IMR-90 (cell line): ENCODE measurements at regions not wholly inside any gene's neighbourhood (a gene's known extent, or its start where the extent isn't known, plus 50 kb on each side); places are given as distances from the start of the nearest gene placed in this dataset.

Source experiments
- BHLHE40 ChIP-seq: fragments of 150-350 bp; IDR thresholded peaks from 2 replicates; pipeline ENCODE4 v1.6.1; 2016; ENCODE audit warnings: mild to moderate bottlenecking, low read depth, low read length
- CEBPB ChIP-seq: IDR thresholded peaks from 2 replicates; pipeline ENCODE4 v1.6.1; 2012; ENCODE audit warnings: low read depth, low read length, improper control_type of control experiment
- CHD1 ChIP-seq: IDR thresholded peaks from 2 replicates; pipeline ENCODE4 v1.6.1; 2012; ENCODE audit warnings: low read depth, low read length, improper control_type of control experiment
- FOS ChIP-seq: fragments of 150-350 bp; IDR thresholded peaks from 2 replicates; pipeline ENCODE4 v1.6.1; 2016; ENCODE audit warnings: low read depth, low read length
- MAZ ChIP-seq: IDR thresholded peaks from 2 replicates; pipeline ENCODE4 v1.6.1; 2012; ENCODE audit warnings: low read depth, mild to moderate bottlenecking, low read length, improper control_type of control experiment, moderate library complexity, borderline replicate concordance
- MXI1 ChIP-seq: IDR thresholded peaks from 2 replicates; pipeline ENCODE4 v1.6.1; 2012; ENCODE audit warnings: low read depth, mild to moderate bottlenecking, low read length, moderate library complexity, borderline replicate concordance
- NFE2L2 ChIP-seq: fragments of 150-350 bp; IDR thresholded peaks from 2 replicates; pipeline ENCODE4 v1.6.1; 2016; ENCODE audit warnings: low read depth, mild to moderate bottlenecking, low read length
- POLR2A ChIP-seq: IDR thresholded peaks from 2 replicates; pipeline ENCODE4 v1.6.1; 2012; ENCODE audit warnings: mild to moderate bottlenecking, low read depth, low read length
- RAD21 ChIP-seq: IDR thresholded peaks from 2 replicates; pipeline ENCODE4 v1.6.1; 2012; ENCODE audit warnings: low read length, improper control_type of control experiment
- RFX5 ChIP-seq: IDR thresholded peaks from 2 replicates; pipeline ENCODE4 v1.8.0; 2012; ENCODE audit warnings: low read depth, mild to moderate bottlenecking, low read length, moderate library complexity
- SMC3 ChIP-seq: fragments of 150-350 bp; IDR thresholded peaks from 2 replicates; pipeline ENCODE4 v1.6.1; 2016; ENCODE audit warnings: low read depth, mild to moderate bottlenecking, antibody characterized with exemption, low read length, moderate library complexity
- TF ChIP-seq, protein P1 (sequence below): conservative IDR thresholded peaks from 2 replicates; pipeline ENCODE4 v1.5.1; 2012; ENCODE audit warnings: mild to moderate bottlenecking, low read depth, low read length, improper control_type of control experiment
- TF ChIP-seq, protein P2 (sequence below): fragments of 150-350 bp; IDR thresholded peaks from 2 replicates; pipeline ENCODE4 v1.6.1; 2016; ENCODE audit warnings: low read depth, mild to moderate bottlenecking, low read length, moderate library complexity, borderline replicate concordance

DNA sequence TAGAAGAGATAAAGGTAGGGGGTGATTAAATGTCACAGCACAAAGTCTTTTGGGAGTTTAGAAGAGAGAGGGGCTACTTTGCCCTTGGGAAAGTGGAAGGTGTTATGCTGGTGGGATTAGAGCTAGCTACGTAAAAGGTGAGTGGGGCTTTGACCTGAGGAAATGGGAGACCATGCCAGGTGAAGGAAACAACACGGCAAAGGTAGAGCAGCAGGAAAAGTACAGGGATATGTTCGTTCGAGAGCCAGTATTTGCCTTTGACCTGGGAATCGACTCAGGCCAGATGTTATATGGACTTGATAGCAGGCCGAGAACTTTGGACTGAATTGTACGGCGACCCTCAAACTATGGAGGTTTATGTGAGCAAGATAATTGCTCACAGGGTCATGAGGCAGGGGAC is 55.7 kb upstream of the ACKR3 start:
- TF ChIP-seq, protein P1, sequence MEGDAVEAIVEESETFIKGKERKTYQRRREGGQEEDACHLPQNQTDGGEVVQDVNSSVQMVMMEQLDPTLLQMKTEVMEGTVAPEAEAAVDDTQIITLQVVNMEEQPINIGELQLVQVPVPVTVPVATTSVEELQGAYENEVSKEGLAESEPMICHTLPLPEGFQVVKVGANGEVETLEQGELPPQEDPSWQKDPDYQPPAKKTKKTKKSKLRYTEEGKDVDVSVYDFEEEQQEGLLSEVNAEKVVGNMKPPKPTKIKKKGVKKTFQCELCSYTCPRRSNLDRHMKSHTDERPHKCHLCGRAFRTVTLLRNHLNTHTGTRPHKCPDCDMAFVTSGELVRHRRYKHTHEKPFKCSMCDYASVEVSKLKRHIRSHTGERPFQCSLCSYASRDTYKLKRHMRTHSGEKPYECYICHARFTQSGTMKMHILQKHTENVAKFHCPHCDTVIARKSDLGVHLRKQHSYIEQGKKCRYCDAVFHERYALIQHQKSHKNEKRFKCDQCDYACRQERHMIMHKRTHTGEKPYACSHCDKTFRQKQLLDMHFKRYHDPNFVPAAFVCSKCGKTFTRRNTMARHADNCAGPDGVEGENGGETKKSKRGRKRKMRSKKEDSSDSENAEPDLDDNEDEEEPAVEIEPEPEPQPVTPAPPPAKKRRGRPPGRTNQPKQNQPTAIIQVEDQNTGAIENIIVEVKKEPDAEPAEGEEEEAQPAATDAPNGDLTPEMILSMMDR = no peak
- TF ChIP-seq POLR2A (no peak), RAD21 (no peak), BHLHE40 (no peak), MAZ (no peak), FOS (no peak), MXI1 (no peak), CEBPB (no peak), RFX5 (no peak), SMC3 (no peak), CHD1 (no peak), NFE2L2 (no peak)
- TF ChIP-seq, protein P2, sequence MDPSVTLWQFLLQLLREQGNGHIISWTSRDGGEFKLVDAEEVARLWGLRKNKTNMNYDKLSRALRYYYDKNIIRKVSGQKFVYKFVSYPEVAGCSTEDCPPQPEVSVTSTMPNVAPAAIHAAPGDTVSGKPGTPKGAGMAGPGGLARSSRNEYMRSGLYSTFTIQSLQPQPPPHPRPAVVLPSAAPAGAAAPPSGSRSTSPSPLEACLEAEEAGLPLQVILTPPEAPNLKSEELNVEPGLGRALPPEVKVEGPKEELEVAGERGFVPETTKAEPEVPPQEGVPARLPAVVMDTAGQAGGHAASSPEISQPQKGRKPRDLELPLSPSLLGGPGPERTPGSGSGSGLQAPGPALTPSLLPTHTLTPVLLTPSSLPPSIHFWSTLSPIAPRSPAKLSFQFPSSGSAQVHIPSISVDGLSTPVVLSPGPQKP = no peak
